CD8-positive, alpha-beta memory T cell (primary cell): ENCODE measurements at regions not wholly inside any gene's neighbourhood (a gene's known extent, or its start where the extent isn't known, plus 50 kb on each side); places are given as distances from the start of the nearest gene placed in this dataset.

Experiments
- CTCF ChIA-PET: fragments of 350-600 bp; sonication (Branson Sonifier 250); formaldehyde crosslinking; loops from one replicate; lab custom pipeline; 2021; ENCODE audit warnings: antibody characterized with exemption; lab: Charles Lee
- POLR2A ChIA-PET: fragments of 350-600 bp; sonication (Branson Sonifier 250); formaldehyde crosslinking; loops from one replicate; lab custom pipeline; 2021; ENCODE audit warnings: antibody characterized with exemption; lab: Charles Lee
- DNase-seq, 5 donors: peaks; one replicate each; pipeline versions ENCODE4 v3.0.0 to v3.0.0-alpha.2; 2020 to 2022; ENCODE audit warnings: mixed read lengths in 1 of 5
- H3K27ac ChIP-seq: one replicate; pipeline ENCODE4 v1.7.0; 2013; ENCODE audit warnings: low read depth, mild to moderate bottlenecking, low read length, moderate library complexity
- H3K27me3 ChIP-seq: 2 replicates; pipeline ENCODE4 v1.7.0; 2013; ENCODE audit warnings: low read length, mild to moderate bottlenecking; ENCODE audit not compliant: insufficient read depth, poor library complexity, severe bottlenecking
- H3K36me3 ChIP-seq: 2 replicates; pipeline ENCODE4 v1.7.0; 2013; ENCODE audit warnings: mild to moderate bottlenecking, low read length, moderate library complexity; ENCODE audit not compliant: insufficient read depth
- H3K4me1 ChIP-seq: 2 replicates; pipeline ENCODE4 v1.7.0; 2013; ENCODE audit warnings: mild to moderate bottlenecking, low read length, moderate library complexity; ENCODE audit not compliant: insufficient read depth
- H3K4me3 ChIP-seq: 2 replicates; pipeline ENCODE4 v1.7.0; 2013; ENCODE audit warnings: mild to moderate bottlenecking, low read length
- H3K9me3 ChIP-seq: 2 replicates; pipeline ENCODE4 v1.7.0; 2013; ENCODE audit warnings: mild to moderate bottlenecking, low read length
- H3K27ac Mint-ChIP-seq, 8 donors: one replicate each; pipeline ENCODE4 v1.8.0; 2020 to 2021; ENCODE audit warnings: mixed read lengths in 8 of 8, mild to moderate bottlenecking in 6 of 8, inconsistent platforms in 3 of 8, moderate library complexity in 3 of 8
- H3K27me3 Mint-ChIP-seq, 2 donors: one replicate each; pipeline ENCODE4 v1.8.0; 2020 to 2021; ENCODE audit warnings: mixed read lengths in 2 of 2, mild to moderate bottlenecking in 1 of 2, moderate library complexity in 1 of 2
- H3K36me3 Mint-ChIP-seq, 3 donors: one replicate each; pipeline ENCODE4 v1.8.0; 2020 to 2021; ENCODE audit warnings: mixed read lengths in 3 of 3, inconsistent platforms in 1 of 3, mild to moderate bottlenecking in 1 of 3
- H3K4me1 Mint-ChIP-seq, 3 donors: one replicate each; pipeline ENCODE4 v1.8.0; 2020 to 2021; ENCODE audit warnings: mixed read lengths in 3 of 3, inconsistent platforms in 1 of 3, mild to moderate bottlenecking in 1 of 3
- H3K4me3 Mint-ChIP-seq, 7 donors: one replicate each; pipeline ENCODE4 v1.8.0; 2020 to 2021; ENCODE audit warnings: mixed read lengths in 7 of 7, mild to moderate bottlenecking in 6 of 7, moderate library complexity in 4 of 7, inconsistent platforms in 2 of 7
- H3K9me3 Mint-ChIP-seq, 5 donors: one replicate each; pipeline ENCODE4 v1.8.0; 2020 to 2022; ENCODE audit warnings: mixed read lengths in 5 of 5, mild to moderate bottlenecking in 3 of 5, moderate library complexity in 2 of 5, inconsistent platforms in 1 of 5

GRCh38 chr4:3343358-3343757, 50.5 kb downstream of the RGS12 start:
- Histone ChIP-seq H3K36me3 (no peaks in the 10 kb centered on the region), H3K4me1 (peaks cover 13% of the 10 kb centered on the region), H3K27me3 (no peaks in the 10 kb centered on the region), H3K27ac (no peak overlapping the region), H3K9me3 (no peaks in the 10 kb centered on the region), H3K4me3 (no peak overlapping the region)
- CTCF ChIA-PET, result interaction anchor here (0.8 kb wide), 1 partner anchor 12 kb away, joined by 3 read pairs; no protein-coding TSS in a partner anchor
- no peak for DNase-seq
- H3K4me1 Mint-ChIP-seq, result peaks cover 18 to 28% (median 23%) of the 10 kb centered on the region in 3 donors
- no peaks in the 10 kb centered on the region for H3K9me3 Mint-ChIP-seq
- H3K4me3 Mint-ChIP-seq, result no peak overlapping the region
- H3K36me3 Mint-ChIP-seq, result no peaks in the 10 kb centered on the region
- no peak overlapping the region for H3K27ac Mint-ChIP-seq
- peaks cover 0 to 2% of the 10 kb centered on the region in 2 donors for H3K27me3 Mint-ChIP-seq
- POLR2A ChIA-PET, result no interaction called here

- no peaks in the 10 kb centered on the region for H3K36me3 ChIP-seq
- no peaks in the 10 kb centered on the region for H3K9me3 Mint-ChIP-seq
- no peak overlapping the region for H3K4me3 Mint-ChIP-seq
- H3K4me3 ChIP-seq, result no peak overlapping the region
- no peaks in the 10 kb centered on the region for H3K9me3 ChIP-seq
- H3K27ac ChIP-seq, result no peak overlapping the region
- POLR2A ChIA-PET, result no interaction called here
- H3K27me3 ChIP-seq, result no peaks in the 10 kb centered on the region
- CTCF ChIA-PET, result interaction anchor here (0.8 kb wide), 1 partner anchor 11 kb away, joined by 3 read pairs; no protein-coding TSS in a partner anchor
- peaks cover 13% of the 10 kb centered on the region for H3K4me1 ChIP-seq
- no peak overlapping the region for H3K27ac Mint-ChIP-seq
- H3K4me1 Mint-ChIP-seq, result peaks cover 18 to 28% (median 23%) of the 10 kb centered on the region in 3 donors
- no peak for DNase-seq
- no peaks in the 10 kb centered on the region for H3K36me3 Mint-ChIP-seq
- peaks cover 0 to 2% of the 10 kb centered on the region in 2 donors for H3K27me3 Mint-ChIP-seq
These were observed 51.3 kb downstream of the RGS12 start for GRCh38 chr4:3344104-3344503.

GRCh38 chr4:3344596-3344995, 51.8 kb downstream of the RGS12 start:
- Mint-ChIP-seq H3K9me3 (no peaks in the 10 kb centered on the region), H3K4me1 (peaks cover 18 to 28% (median 23%) of the 10 kb centered on the region in 3 donors), H3K27ac (peak overlapping the region in 1 of 8 donors; percentile 30), H3K27me3 (peaks cover 0 to 2% of the 10 kb centered on the region in 2 donors), H3K4me3 (no peak overlapping the region), H3K36me3 (no peaks in the 10 kb centered on the region)
- Histone ChIP-seq H3K27me3 (no peaks in the 10 kb centered on the region), H3K36me3 (no peaks in the 10 kb centered on the region), H3K4me1 (peaks cover 13% of the 10 kb centered on the region), H3K27ac (no peak overlapping the region), H3K4me3 (no peak overlapping the region), H3K9me3 (no peaks in the 10 kb centered on the region)
- no peak for DNase-seq
- ChIA-PET POLR2A (no interaction called here), CTCF (no interaction called here)

- Histone ChIP-seq H3K4me1 (peaks cover 13% of the 10 kb centered on the region), H3K27me3 (no peaks in the 10 kb centered on the region), H3K27ac (no peak overlapping the region), H3K9me3 (no peaks in the 10 kb centered on the region), H3K4me3 (no peak overlapping the region), H3K36me3 (no peaks in the 10 kb centered on the region)
- Mint-ChIP-seq H3K4me1 (peaks cover 18 to 28% (median 23%) of the 10 kb centered on the region in 3 donors), H3K9me3 (no peaks in the 10 kb centered on the region), H3K36me3 (no peaks in the 10 kb centered on the region), H3K27me3 (peaks cover 0 to 2% of the 10 kb centered on the region in 2 donors), H3K4me3 (no peak overlapping the region), H3K27ac (no peak overlapping the region)
- ChIA-PET CTCF (interaction anchor here (1.1 to 1.7 kb wide), 2 partner anchors 9 to 535 kb away, joined by 3 to 6 read pairs; no protein-coding TSS in a partner anchor), POLR2A (no interaction called here)
- no peak for DNase-seq
These were observed 52.6 kb downstream of the RGS12 start for GRCh38 chr4:3345384-3345783.

- Mint-ChIP-seq H3K4me1 (peaks cover 18 to 28% (median 23%) of the 10 kb centered on the region in 3 donors), H3K36me3 (no peaks in the 10 kb centered on the region), H3K9me3 (no peaks in the 10 kb centered on the region), H3K4me3 (no peak overlapping the region), H3K27me3 (peaks cover 0 to 2% of the 10 kb centered on the region in 2 donors), H3K27ac (peak overlapping the region in 1 of 8 donors; percentile 70)
- Histone ChIP-seq H3K4me1 (peaks cover 13% of the 10 kb centered on the region), H3K9me3 (no peaks in the 10 kb centered on the region), H3K27ac (no peak overlapping the region), H3K27me3 (no peaks in the 10 kb centered on the region), H3K36me3 (no peaks in the 10 kb centered on the region), H3K4me3 (no peak overlapping the region)
- DNase-seq, result peak in 2 of 5 donors; percentile 34 to 60
- POLR2A ChIA-PET, result no interaction called here
- CTCF ChIA-PET, result interaction anchor here (0.6 to 1.7 kb wide), 8 partner anchors 8 to 535 kb away, joined by 3 to 6 read pairs (median 3); no protein-coding TSS in a partner anchor
These were observed 53.3 kb downstream of the RGS12 start for GRCh38 chr4:3346146-3346545.

GRCh38 chr4:3347871-3348270, 55.0 kb downstream of the RGS12 start:
- no peak overlapping the region for H3K27ac ChIP-seq
- Mint-ChIP-seq H3K9me3 (no peaks in the 10 kb centered on the region), H3K27me3 (peaks cover 0 to 2% of the 10 kb centered on the region in 2 donors), H3K4me1 (peaks cover 10 to 17% (median 11%) of the 10 kb centered on the region in 3 donors), H3K27ac (no peak overlapping the region), H3K4me3 (no peak overlapping the region), H3K36me3 (no peaks in the 10 kb centered on the region)
- no peaks in the 10 kb centered on the region for H3K27me3 ChIP-seq
- CTCF ChIA-PET, result interaction anchor here (1.3 kb wide), 1 partner anchor 531 kb away, joined by 3 read pairs; no protein-coding TSS in a partner anchor
- no peaks in the 10 kb centered on the region for H3K9me3 ChIP-seq
- no peak overlapping the region for H3K4me3 ChIP-seq
- POLR2A ChIA-PET, result no interaction called here
- no peaks in the 10 kb centered on the region for H3K36me3 ChIP-seq
- no peak for DNase-seq
- peaks cover 7% of the 10 kb centered on the region for H3K4me1 ChIP-seq

- ChIA-PET POLR2A (no interaction called here), CTCF (no interaction called here)
- Histone ChIP-seq H3K4me3 (no peak overlapping the region), H3K27ac (no peak overlapping the region), H3K4me1 (peaks cover 7% of the 10 kb centered on the region), H3K36me3 (no peaks in the 10 kb centered on the region), H3K9me3 (no peaks in the 10 kb centered on the region), H3K27me3 (no peaks in the 10 kb centered on the region)
- DNase-seq, result no peak
- Mint-ChIP-seq H3K36me3 (no peaks in the 10 kb centered on the region), H3K9me3 (no peaks in the 10 kb centered on the region), H3K4me3 (no peak overlapping the region), H3K27me3 (peaks cover 0 to 2% of the 10 kb centered on the region in 2 donors), H3K4me1 (peaks cover 9 to 14% (median 10%) of the 10 kb centered on the region in 3 donors), H3K27ac (no peak overlapping the region)
These were observed 55.8 kb downstream of the RGS12 start for GRCh38 chr4:3348621-3349020.

GRCh38 chr4:3349116-3349515, 56.3 kb downstream of the RGS12 start:
- H3K4me3 ChIP-seq, result no peak overlapping the region
- no peaks in the 10 kb centered on the region for H3K27me3 ChIP-seq
- ChIA-PET CTCF (no interaction called here), POLR2A (no interaction called here)
- H3K36me3 ChIP-seq, result no peaks in the 10 kb centered on the region
- peaks cover 0 to 2% of the 10 kb centered on the region in 2 donors for H3K27me3 Mint-ChIP-seq
- H3K9me3 ChIP-seq, result no peaks in the 10 kb centered on the region
- H3K27ac ChIP-seq, result no peak overlapping the region
- no peak overlapping the region for H3K4me3 Mint-ChIP-seq
- peaks cover 7% of the 10 kb centered on the region for H3K4me1 ChIP-seq
- H3K27ac Mint-ChIP-seq, result no peak overlapping the region
- DNase-seq, result no peak
- no peaks in the 10 kb centered on the region for H3K9me3 Mint-ChIP-seq
- peaks cover 9 to 14% (median 9%) of the 10 kb centered on the region in 3 donors for H3K4me1 Mint-ChIP-seq
- H3K36me3 Mint-ChIP-seq, result no peaks in the 10 kb centered on the region
